ENCODE measurements at regions not wholly inside any gene's neighbourhood (a gene's known extent, or its start where the extent isn't known, plus 50 kb on each side); places are given as distances from the start of the nearest gene placed in this dataset.

GRCh38 chr10:121260377-121260776 lies 337.9 kb downstream of the FGFR2 start:
- TF ChIP-seq CTCF (IDR thresholded peaks at IDR 0.05; ENCODE audit: insufficient read depth, low read length, poor library complexity, severe bottlenecking): no peak
- TF ChIP-seq EZH2phosphoT487 (conservative IDR thresholded peaks at IDR 0.05; ENCODE audit: low read length): no peak
